ENCODE measurements at regions not wholly inside any gene's neighbourhood (a gene's known extent, or its start where the extent isn't known, plus 50 kb on each side); places are given as distances from the start of the nearest gene placed in this dataset.

GRCh38 chr15:57866149-57866736, 159.7 kb downstream of the POLR2M start:
- peak; percentile 70 for TF ChIP-seq CTCF (IDR thresholded peaks at IDR 0.05)
- TF ChIP-seq POLR2AphosphoS5 (IDR thresholded peaks at IDR 0.05; ENCODE audit: low read depth, low read length) = no peak
- TF ChIP-seq MAX (IDR thresholded peaks at IDR 0.05; ENCODE audit: low read depth) = no peak
- TF ChIP-seq USF2 (IDR thresholded peaks at IDR 0.05; ENCODE audit: borderline replicate concordance, low read depth, low read length) = no peak
- TF ChIP-seq EP300 (IDR thresholded peaks at IDR 0.05; ENCODE audit: borderline replicate concordance in 1 of 2, low read depth in 1 of 2, low read length in 1 of 2) = no peak
- no peak for TF ChIP-seq REST (IDR thresholded peaks at IDR 0.05; ENCODE audit: low read depth, low read length)
- no peak for TF ChIP-seq JUND (IDR thresholded peaks at IDR 0.05)
- no peak for TF ChIP-seq EZH2phosphoT487 (IDR thresholded peaks at IDR 0.05; ENCODE audit: borderline replicate concordance, low read depth)

Measured in SK-N-SH (cell line).